ENCODE measurements at regions not wholly inside any gene's neighbourhood (a gene's known extent, or its start where the extent isn't known, plus 50 kb on each side); places are given as distances from the start of the nearest gene placed in this dataset.

DNA sequence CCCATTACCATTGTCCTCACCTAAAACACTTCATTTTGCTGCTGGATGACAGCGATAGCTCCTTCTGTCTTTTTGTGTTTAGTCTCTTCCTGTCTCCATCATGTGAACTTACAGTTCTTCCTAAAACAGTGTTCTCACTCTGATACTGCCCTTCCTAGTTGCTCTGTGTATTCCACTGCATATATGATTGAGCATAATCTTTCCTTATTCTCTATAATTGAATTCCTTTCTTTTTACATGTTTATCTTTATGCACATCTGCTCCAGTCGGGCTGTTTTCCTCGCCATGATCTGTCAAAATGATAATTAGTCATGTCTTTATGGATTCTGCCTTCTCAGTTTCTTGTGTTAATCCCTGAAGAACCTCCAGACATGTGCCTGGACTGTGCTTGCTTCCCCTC, 405.1 kb upstream of the SEMA6D start:
- no peak for TF ChIP-seq GATA3 (IDR thresholded peaks at IDR 0.05; ENCODE audit: low read depth, low read length)
- peak; percentile 36; the same call in 1 of the 2 replicates for TF ChIP-seq GATA2 (IDR thresholded peaks at IDR 0.05; ENCODE audit: low read depth, low read length)

DNA sequence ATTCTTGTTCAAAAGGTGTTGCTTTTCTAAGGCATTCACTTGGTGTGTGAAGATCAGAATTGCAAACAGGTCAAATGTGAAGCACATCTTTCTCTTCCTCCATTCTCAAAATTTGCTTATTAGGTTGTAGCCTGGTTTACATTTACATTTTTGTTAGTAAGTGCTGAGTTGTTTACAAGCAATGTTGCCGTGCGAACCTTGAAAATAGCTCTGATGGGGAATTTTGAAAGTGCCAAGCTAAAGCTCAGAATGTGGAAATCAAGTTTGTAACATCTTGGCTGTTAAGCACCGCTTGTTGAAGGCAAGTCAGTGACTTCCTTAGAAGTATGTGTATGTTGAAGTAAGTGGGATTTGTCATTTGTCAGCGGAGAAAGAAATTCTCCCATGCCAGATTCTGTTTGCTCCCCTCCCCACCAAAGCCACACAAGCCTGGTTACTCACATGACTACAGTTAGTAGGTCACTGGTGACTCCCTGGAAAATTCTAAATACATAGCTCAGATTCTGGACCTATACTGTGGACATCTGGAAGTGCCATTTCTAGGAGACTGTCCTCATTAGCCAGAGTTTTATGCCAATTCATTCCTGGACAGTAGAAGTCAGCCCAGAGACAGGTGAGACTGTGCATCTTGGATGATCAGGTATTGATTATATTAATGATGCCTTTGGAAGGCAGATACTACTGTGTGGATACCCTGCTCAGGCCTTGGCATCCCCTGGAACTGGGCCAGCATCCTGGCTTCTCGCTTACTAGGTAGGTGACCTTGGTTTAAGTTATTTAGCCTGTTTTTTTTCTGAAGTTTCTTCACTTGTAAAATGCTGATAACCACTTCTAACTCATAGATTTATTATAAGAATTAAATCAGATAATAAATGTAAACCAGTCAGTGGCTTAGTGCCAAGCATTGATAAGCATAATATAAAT, 390.6 kb upstream of the SEMA6D start:
- TF ChIP-seq GATA3 (IDR thresholded peaks at IDR 0.05; ENCODE audit: low read depth, low read length): no peak
- no peak for TF ChIP-seq GATA2 (IDR thresholded peaks at IDR 0.05; ENCODE audit: low read depth, low read length)

DNA sequence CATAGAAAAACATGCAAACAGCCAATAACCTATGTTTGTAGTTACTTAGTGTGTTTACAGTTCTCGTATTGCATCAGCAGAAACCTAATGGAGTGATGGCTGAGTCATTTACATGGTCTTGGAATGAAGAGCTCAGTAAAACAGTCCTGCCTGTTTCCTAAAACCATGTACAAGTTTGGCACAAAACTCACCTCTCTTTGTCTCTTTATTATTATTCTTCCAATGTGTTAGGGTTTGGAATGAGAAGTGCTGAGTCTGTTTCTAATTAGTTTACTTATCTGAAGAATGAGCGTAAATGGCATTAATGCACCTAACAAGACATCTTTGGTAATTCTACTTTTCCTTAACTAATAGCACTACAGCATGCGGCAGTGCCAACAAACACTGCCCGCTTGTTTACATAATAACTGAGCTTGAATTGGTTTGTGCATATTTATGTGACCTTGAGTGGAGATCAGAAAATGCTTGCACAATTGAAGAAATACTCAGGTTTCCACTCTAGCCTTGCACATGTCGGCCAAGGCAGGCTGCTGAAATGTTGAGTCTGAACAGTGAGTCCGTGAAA, 385.4 kb upstream of the SEMA6D start:
- TF ChIP-seq GATA3 (IDR thresholded peaks at IDR 0.05; ENCODE audit: low read depth, low read length) (no peak), GATA2 (IDR thresholded peaks at IDR 0.05; ENCODE audit: low read depth, low read length) (no peak)

DNA sequence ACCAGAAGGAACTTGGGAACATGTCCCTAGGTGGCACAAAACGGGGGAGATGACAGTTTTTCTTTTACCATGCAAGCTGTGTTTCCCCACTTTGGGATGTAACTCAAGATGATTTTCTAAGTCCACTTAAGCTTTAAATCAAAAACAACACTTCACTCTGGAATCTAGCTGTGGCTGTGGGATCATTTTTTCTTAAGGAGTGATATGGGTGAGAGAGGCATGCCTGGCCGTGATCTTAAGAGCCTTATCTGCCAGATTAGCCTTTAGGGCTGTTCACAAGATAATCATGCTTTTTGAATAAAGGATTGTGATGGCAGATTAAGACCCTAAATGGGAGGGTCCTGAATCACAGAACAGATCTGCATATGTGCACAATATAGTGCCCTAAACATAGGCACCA, 384.8 kb upstream of the SEMA6D start:
- TF ChIP-seq GATA2 (IDR thresholded peaks at IDR 0.05; ENCODE audit: low read depth, low read length): 0 out of 2 replicates have a peak, but pooled peaks have one; percentile 16
- no peak for TF ChIP-seq GATA3 (IDR thresholded peaks at IDR 0.05; ENCODE audit: low read depth, low read length)

DNA sequence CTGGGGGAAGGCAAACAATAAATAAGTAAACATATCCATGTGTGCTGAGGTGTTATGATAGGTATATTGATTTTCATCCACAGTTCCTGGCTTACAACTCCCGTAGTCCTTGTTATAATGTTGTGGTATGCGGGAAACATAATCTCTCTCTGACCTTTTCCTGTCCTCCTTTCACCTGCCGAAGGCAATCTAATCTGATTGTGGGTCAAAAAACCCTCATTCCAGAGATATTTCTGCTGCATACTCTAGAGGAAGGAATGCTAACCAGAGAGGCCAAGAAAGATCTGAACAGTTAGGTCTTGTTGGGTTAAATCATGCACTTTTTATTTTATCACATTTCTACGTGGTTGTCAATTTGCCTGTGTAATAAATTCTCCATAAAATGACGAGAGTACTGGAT, 383.6 kb upstream of the SEMA6D start:
- TF ChIP-seq GATA3 (IDR thresholded peaks at IDR 0.05; ENCODE audit: low read depth, low read length) (no peak), GATA2 (IDR thresholded peaks at IDR 0.05; ENCODE audit: low read depth, low read length) (no peak)

DNA sequence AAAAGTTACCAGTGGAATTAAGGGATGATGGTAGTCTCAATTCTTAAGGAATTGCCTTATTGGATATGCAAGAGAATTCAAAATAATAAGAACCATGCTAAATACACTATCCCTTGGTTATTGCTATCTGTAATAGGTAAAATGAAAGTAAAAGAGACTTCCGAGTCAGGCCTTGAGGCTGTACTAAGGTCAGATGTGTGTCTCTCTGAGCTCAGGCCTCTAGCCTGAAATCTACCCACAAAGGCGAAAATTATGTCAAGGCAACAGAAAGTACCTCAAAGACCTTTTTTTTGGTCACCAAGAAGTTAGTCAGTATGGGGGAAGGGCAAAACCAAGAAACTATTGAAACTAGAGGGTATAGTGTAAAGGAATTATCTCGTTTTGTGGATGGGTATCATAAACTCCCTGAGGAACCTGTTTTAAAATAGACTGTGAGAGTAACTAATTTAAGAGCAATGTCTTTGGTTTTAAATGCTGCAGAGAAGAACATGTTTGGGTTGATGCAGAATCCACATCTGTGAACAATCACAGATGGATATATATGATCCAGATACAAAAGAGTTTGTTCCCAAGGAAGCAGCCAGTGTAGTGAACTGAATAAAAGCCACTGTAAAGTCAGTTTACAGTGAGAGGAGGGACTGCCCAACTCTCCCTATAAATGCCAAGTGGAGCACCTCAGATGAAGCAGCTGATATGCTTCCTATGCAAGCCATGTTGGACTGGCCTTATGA, 382.3 kb upstream of the SEMA6D start:
- TF ChIP-seq GATA2 (IDR thresholded peaks at IDR 0.05; ENCODE audit: low read depth, low read length) (no peak), GATA3 (IDR thresholded peaks at IDR 0.05; ENCODE audit: low read depth, low read length) (no peak)

DNA sequence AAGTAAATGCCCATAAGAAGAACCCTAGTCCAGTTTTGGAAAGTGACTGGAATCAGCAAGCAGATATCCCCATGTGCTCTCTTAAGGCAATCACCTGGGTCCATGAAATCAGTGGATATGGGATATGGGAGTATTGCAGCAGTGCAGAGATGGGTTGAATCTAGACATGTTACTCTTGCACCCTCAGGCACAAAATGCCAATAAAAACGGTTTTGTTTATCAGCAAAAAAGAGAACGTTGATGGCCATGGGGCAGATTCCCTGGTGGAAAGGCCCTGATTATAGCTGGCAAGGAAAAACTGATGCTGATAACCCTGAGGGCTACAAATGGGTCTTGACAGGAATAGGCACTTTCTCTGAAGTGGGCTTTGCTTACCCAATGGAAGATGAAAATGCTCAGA, 380.2 kb upstream of the SEMA6D start:
- TF ChIP-seq GATA3 (IDR thresholded peaks at IDR 0.05; ENCODE audit: low read depth, low read length) (no peak), GATA2 (IDR thresholded peaks at IDR 0.05; ENCODE audit: low read depth, low read length) (no peak)

DNA sequence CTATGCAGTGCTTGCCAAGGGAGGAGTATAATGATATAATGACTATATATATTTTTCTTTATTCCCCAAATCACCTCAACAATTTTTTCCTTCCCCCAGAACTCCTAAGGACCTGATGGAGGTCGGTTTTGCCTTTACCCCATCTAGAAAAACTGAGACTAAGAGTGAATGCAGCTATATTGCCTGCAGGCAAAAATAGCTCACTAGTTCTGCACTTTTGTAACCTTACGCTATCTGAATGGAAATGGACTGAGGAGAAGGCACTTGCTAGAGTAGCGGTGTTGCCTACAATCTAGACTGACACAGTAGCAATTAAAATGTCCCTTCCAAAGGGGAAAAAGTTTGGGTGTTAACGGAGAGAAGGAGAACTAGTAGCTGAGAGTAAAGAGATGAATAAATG, 379.5 kb upstream of the SEMA6D start:
- no peak for TF ChIP-seq GATA2 (IDR thresholded peaks at IDR 0.05; ENCODE audit: low read depth, low read length)
- TF ChIP-seq GATA3 (IDR thresholded peaks at IDR 0.05; ENCODE audit: low read depth, low read length): no peak

DNA sequence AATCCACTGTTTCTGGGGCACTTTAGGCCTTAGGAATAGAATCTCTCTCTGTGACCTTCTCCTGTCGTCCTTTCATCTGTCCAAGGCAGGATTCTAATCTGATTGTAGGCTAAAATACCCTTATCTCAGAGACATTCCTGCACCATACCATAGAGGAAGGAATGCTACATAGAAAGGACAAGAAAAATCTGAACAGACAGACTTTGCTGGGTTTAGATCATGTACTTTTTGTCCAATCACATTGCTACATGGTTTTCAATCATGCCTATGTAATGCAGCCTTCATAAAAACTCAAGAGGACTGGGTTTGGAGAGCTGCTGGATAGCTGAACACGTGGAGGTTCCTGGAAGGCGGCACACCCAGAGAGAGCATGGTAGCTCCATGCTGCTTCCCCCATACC, 378.5 kb upstream of the SEMA6D start:
- no peak for TF ChIP-seq GATA2 (IDR thresholded peaks at IDR 0.05; ENCODE audit: low read depth, low read length)
- no peak for TF ChIP-seq GATA3 (IDR thresholded peaks at IDR 0.05; ENCODE audit: low read depth, low read length)

DNA sequence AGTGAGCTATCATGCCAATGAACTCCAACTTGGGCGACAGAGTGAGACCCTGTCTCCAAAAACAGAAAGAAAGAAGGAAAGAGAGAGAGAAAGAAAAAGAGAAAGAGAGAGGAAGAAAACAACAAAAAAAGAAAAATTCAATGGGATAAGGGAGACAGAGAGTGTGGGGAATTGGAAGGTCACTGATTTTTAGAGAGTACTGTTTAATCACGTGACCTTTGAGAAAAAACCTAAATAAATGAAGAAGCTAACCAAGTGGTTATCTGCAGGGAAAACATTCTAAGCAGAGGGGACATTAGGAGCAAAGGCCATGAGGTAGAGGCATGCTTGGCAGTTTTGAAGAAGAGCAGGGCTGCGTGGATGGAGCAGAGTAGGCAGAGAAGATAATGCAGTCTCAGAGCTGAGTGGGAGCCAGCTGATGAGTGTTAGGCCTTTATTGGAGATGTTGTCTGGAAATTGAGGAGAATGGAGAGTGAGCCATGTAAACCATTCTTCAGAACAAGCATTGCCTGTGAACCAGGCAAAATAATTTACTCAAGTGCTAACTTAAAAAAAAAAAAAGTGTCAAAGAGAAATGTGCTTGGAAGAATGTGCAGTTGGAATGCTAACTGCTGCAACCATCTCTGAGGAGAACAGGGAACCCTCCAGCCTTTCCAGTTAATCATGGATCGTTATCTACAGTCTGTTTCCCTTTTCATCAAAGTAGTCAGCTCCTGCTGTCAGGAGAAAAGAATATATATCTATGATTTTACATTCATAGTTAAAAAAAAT, 377.3 kb upstream of the SEMA6D start:
- TF ChIP-seq GATA3 (IDR thresholded peaks at IDR 0.05; ENCODE audit: low read depth, low read length) (no peak), GATA2 (IDR thresholded peaks at IDR 0.05; ENCODE audit: low read depth, low read length) (no peak)

DNA sequence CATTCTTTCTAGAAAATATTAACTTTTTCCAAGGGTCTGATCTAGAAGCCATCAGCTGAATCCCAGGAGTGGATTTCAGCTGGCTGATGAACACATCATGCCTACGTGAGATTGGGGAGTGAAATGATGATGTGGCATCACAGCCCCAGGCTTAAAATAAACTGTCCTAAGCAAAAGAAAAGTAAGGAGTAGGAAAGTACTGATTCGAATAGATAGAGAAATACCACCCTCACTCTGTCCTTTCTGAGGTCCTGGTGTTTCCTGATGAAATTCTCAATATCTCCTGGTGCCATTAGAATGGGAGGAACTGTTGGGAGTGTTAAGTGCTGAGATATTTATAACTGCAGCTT, 376.8 kb upstream of the SEMA6D start:
- no peak for TF ChIP-seq GATA3 (IDR thresholded peaks at IDR 0.05; ENCODE audit: low read depth, low read length)
- no peak for TF ChIP-seq GATA2 (IDR thresholded peaks at IDR 0.05; ENCODE audit: low read depth, low read length)

DNA sequence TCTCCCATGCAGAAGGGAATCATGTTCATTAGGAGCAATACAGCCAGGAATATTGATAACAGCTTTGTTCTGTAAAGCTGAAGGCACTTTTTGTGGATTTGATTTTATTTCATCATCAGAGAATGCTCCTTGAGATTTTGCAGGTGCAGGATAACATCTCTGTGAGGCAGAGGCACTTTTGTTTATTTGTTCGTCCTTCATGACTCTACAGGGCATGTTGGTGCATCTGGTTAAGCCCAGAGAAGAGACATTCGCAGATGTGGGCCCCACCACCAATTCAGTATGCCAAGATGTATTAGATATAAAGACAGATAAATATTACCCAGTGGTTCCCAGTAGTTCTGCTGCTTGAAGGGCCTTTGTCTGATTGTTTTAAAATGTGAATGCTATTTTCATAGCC, 368.1 kb upstream of the SEMA6D start:
- TF ChIP-seq GATA3 (IDR thresholded peaks at IDR 0.05; ENCODE audit: low read depth, low read length) (peak; percentile 73), GATA2 (IDR thresholded peaks at IDR 0.05; ENCODE audit: low read depth, low read length) (peak; percentile 78)

DNA sequence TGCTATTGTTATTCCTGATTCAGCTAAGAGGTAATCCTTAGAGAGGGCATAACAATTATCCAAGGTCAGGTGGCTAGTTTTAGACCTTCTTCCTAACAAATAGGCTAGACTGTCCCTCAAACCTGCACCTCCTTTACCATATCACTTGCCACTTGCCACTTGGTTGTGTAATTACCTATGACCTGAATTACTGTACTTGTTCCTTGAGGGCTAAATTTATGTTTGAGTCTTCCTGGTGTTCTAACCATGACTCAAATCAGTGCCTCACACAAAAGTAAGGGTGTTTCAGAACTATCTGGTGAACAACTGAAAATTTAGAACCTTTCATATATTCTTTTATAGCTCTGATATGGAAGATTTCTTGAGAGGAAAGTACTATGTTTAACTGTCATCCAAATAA, 365.8 kb upstream of the SEMA6D start:
- TF ChIP-seq GATA2 (IDR thresholded peaks at IDR 0.05; ENCODE audit: low read depth, low read length) (no peak), GATA3 (IDR thresholded peaks at IDR 0.05; ENCODE audit: low read depth, low read length) (no peak)

DNA sequence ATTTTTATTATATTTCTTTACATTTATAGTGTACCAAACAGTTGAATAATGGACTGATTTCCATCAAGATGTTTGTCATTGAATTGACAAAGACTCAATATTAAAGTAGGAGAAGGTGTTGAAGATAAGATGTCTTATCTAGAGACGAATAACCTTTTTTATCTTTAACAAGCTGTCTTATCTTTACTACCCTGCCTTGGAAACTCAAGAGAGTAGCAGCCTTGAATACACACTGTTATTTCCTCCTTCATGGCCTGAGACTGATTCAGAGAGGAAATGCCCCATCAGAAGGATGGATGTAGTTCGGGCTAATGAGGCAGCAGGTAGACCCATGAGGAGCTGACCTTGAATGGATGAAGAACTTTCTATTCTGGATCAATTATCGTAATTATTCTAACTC, 365.1 kb upstream of the SEMA6D start:
- no peak for TF ChIP-seq GATA3 (IDR thresholded peaks at IDR 0.05; ENCODE audit: low read depth, low read length)
- TF ChIP-seq GATA2 (IDR thresholded peaks at IDR 0.05; ENCODE audit: low read depth, low read length): no peak
